SK-MEL-5 (cell line): ENCODE measurements at regions not wholly inside any gene's neighbourhood (a gene's known extent, or its start where the extent isn't known, plus 50 kb on each side); places are given as distances from the start of the nearest gene placed in this dataset.
"Not testable (repeated sequence)": the region's sequence is repeated elsewhere in the genome, so short reads cannot be mapped to it uniquely, and the experiment has no call there.

Experiments
- DNase-seq: peaks from one replicate; pipeline ENCODE4 v3.0.0-alpha.2; 2016; ENCODE audit warnings: low read depth, low spot score
- in situ Hi-C: cut with HindIII; loops from 2 replicates; pipeline ENCODE4 v1.10.0; 2016; ENCODE audit warnings: low sequenced_read_pairs, high pct_unique_total_duplicates, low pct_unique_long_range_greater_than_20kb

DNA sequence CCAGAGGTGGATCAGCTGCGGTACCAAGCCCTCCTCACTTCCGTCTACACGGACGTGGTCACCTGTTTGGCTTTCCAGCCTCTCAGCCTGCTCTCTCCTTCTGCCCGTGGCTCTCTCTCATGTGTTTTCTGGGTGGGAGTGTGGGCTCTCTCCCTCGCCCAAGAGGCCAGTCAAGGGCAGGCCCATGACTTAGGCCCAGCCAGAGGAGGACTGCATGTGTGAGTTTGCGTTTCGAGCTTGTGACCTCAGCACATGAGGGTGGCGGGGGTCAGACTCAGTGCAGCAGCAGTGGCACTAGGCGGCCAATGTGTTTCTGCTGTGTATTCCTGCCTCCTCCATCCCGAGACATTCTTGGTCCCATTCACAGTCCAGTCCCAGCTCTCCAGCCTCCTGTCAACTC, 82.5 kb upstream of the SMIM23 start:
- in situ Hi-C loops: no loop called here
- DNase-seq: no peak

DNA sequence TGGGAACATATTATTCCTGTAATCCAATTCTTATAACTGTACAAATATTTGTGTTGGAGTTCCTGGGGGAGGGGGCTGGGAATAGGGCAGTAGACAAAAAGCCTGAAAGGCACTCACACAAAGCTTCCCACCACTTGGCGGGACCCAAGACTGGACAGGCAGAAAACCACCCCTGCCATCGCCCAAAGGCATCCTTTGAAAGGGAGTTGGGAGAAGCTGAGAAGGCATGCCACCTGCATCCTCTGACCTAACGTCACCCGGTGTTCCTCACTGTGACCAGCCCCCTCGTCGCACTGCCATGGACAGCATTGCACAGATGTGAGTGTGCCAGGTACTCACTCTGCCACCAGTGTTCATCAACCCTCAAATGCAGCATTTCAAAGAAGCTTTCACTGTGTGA, 80.6 kb upstream of the SMIM23 start:
- in situ Hi-C loops: no loop called here
- DNase-seq: no peak

DNA sequence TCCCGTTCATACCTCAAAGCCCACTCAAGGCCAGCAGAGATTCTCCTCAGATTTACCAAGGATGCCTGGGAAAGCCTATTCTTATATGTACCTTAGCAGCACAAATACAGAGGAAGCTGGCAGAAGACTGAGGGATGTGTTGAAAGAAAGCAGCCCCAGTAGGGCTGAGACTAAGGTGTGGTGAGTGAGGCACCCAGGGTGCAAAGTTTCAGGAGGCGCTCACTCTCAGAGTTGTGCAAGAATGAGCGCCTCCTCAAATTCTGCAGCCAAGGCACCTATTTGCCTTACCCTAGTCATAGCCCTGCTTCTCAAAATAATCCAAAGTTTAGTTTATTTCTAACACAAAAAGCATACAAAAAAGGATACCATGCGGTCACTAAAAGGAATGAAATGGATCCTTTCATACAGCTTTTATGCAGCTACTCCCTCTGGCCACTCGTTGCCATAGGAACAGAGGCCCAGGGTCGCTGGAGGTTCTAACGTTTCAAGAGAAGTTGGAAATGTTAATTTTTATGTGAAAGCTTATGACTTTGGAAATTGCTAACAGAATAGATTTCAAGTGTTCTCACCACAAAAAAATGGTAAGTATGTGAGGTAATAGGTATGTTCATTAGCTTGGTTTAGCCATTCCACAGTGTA, 79.7 kb upstream of the SMIM23 start:
- in situ Hi-C loops: no loop called here
- DNase-seq: no peak

DNA sequence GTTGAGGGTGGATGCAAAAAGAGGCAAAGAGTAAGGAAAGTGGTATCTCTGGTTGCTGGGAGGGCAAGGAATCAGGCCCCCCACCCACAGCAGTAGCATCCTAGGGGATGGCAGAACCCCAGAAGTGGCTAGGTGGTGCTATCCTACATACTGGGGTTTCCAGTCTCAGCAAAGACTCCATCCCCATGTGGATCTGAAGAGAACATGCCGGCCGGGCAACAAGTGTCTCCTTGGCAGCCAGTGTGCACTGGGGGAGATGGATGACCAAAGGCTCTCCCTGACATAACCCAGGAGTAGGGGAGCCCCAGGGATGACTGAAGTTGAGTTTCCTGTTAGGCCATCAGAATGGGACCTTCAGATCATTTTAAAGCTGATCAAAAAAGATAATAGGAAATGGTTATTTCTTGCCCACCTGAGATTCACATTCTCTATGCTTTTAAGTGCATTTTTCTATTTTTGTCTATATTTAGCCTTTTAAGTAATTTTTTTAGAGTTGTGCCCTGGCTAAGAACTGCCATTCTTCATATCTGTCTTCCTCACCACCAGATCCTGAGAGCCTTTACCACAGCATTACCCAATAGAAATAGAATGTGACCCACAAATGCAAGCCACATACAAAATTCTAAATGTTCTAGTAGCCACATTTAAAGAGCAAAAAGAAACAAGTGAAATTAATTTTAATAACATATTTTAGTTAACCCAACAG, 78.7 kb upstream of the SMIM23 start:
- no peak for DNase-seq
- in situ Hi-C loops: no loop called here

DNA sequence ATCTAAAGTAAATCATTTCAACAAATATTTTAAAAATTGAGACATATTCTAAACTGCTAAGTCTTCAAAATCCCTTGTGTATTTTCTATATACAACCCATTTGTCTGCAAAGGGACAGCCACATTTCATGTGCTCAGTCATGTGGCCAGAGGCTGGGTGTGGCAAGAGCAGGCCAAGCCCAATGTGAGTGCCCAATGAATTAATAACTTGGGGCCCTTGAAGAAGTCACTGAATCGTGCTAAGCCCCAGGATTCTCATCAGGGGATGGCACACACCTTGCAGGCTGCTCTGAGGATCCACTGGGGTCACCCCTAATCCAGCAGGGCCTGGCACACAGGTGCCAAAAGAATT, 78.2 kb upstream of the SMIM23 start:
- peak; percentile 3 for DNase-seq
- in situ Hi-C loops: no loop called here

DNA sequence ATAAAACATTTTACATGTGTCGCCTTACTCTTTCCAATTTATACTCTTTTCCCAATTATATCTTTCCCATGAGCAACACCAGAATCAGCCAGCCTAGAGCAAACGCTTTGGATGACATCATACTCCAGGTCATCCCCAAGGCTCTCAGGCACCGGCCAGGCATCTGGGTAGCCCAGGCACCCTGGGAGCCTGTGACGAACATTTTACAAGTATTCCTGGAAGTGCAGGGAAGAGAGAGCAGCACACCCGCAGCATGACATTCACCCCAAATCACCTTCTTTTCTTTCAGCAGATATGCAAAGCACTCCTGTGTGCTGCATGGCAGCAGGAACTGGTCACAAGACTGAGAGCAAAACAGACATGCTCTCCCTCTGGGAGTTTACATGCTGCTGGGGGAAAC, 75.7 kb upstream of the SMIM23 start:
- no peak for DNase-seq

DNA sequence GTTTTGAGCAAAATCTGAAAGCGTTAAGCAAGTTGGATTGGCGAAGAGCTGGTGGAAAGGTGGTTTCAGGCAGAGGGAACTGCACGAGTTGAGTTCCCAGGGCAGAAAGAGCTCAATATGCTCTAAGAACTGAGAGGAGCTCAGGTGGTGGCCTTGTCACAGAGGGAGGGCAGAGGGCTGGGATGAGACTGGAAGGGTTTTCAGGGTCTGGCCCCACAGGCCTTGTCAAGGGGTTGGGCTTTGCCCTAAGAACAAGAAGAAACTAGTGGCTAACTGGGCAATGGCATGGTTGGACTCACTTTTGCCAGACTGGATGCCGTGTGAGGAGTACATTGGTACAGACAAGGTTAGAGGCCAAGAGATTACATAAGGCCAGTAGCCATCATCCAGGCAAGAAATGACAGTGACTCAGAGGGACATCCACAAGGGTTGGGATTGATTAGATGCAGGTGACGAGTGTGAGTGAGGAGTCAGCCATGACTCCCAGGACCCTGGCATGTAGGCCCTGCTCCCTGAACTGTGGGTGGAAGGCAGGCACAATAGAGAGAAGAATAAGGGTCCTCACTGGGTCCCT, 75.1 kb upstream of the SMIM23 start:
- DNase-seq: no peak
- in situ Hi-C loops: no loop called here

More for the DNA sequence above, 75.7 kb upstream of the SMIM23 start:
- in situ Hi-C loops: no loop called here

DNA sequence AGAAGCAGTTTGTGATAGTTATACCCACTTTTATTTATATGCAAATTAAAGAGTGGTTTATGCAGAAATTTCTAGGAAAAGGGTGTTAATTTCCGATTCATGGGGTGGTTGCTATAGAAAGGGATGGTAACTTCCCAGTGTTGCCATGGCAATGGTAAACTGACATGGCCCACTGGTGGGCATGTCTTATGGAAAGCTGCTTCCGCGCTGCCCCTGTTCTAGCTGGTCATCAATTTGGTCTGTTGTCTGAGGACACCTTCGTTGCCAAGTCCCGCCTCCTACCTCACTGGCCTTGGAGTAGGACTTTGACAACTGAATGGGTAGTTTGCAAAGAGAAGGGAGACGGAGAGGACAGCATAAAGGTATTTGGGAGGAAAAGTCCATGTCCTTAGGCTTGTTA, 74.0 kb upstream of the SMIM23 start:
- no peak for DNase-seq
- in situ Hi-C loops: no loop called here

DNA sequence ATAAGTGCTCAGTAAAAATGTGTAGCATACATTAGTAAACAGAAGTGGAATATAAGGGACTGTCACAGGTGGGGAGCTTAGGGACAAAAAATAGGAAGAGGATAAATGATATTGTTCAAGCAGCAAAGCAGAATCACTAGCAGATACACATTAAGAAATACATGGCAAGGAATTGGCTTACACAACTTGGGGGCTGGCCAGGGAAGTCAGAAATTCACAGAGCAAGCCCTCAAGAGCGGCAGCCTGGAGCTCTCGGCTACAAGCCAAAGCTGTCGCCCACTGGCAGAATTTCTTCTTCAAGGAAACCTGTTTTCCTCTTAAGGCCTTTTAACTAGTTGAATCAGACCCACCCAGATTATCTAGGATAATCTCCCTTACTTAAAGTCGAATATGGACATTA, 73.0 kb upstream of the SMIM23 start:
- DNase-seq: no peak

DNA sequence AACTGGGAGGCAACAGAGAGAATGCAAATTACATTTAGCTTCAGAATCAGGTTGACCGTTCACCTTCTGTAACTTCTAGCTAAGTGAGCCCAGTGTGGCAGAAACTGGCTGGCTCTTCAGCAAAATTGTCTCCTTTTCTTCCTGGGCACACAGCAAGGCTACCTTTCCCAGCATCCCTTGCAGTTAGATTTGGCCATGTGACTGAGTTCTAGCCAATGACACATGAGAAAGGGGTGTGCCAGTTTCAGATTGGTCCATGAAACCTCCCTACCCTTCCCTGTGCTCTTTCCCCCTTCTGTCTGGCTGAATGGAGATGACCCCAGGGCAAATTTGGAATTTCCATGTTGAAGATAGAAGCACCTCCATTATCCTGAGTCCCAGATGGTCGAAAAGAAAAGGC, 72.5 kb upstream of the SMIM23 start:
- in situ Hi-C loops: no loop called here
- no peak for DNase-seq

More for the DNA sequence above, 73.0 kb upstream of the SMIM23 start:
- in situ Hi-C loops: no loop called here

DNA sequence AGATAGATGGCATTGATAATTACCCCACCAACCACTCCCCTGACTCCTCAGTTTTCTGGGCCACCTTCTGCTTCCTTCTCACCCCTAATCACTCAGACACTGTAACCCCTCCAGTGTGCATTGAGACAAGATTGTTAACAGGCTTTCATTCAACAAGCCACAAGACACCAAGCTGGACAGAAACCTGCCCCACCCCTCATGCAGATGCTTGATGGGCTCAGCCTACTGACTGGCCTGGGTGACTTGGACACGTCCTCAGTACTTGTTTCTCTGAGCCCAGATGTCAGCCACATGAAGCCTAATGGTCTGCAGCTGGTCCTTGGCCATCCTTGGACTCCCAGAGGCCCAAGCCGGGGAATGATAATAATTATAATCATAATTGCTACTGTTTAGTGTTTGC, 71.4 kb upstream of the SMIM23 start:
- in situ Hi-C loops: no loop called here
- DNase-seq: no peak

DNA sequence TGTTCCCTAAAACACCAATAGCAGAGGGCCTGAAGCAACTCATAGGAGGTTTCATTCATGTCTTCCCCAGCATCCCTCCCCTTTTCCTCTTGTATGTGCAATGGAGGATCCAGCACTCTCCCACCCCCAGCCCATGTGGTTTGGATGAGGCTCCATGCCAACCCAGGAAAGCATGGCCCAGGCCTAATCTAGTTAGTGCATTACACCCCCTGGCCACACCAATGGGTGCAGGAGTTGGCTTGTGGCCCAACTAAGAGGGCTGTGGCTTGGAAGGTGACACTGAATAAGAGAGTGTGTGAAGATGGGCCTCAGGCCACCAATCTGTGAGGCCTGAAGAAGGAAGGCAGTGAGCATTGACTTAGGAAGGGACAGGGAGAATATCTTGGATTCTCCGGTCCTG, 70.8 kb upstream of the SMIM23 start:
- DNase-seq: no peak
- in situ Hi-C loops: no loop called here

DNA sequence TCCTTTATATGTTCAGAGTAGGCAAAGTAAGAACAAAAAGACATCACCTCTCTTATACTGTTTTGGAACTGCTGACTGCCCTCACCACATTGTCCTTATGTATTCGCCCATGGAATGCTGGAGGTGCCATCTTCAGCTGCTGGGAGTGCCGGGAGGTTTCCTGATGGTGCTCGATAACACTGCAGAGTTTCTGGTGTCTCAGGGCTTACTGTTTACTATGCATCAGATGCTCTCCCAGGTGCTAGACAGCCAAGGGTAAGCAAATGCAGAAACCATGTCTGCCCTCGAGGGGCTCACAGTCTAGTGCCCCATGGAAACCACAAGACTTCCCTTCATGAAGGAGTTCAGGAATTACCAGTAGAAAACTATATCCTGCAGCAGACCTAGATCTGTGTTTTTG, 70.1 kb upstream of the SMIM23 start:
- DNase-seq: no peak
- in situ Hi-C loops: no loop called here

DNA sequence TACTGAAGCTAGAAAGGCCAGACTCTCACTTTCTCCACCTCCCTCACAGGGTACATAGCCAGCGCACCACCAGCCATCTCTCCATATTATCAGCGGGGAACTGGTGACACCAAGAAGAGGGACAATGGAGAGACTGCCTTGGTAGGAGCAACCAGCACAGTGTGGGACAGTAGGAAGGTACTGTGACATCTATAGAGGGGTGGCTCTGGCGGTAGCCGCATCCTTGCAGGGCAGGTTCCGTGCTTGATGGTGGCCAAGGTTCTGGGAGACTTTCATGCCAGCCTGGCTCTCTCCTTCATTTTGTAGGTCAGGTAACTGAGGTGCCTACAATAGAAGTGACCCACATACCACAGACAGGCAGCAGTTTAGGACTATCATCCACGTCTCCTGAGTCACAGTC, 65.5 kb upstream of the SMIM23 start:
- in situ Hi-C loops: no loop called here
- DNase-seq: no peak

DNA sequence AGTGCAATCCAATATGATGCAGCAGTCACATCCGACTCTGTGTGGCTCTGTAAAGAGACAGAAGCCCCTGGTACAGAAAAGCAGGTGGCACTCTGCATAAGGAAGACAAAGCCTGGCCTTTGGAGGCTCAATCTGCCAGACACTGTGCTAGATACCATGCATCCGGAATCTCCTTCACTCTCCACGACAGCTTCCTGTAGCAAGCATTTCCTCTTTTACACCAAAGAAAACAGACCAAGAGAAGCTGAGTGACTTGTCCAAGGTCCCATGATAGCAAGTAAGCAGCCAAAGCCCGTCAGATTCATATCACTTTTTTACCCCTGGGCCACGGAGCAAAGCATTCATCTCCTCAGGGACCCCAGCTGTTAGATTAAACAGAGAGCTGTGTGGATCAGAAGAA, 64.2 kb upstream of the SMIM23 start:
- peak; percentile 14 for DNase-seq
- in situ Hi-C loops: no loop called here

DNA sequence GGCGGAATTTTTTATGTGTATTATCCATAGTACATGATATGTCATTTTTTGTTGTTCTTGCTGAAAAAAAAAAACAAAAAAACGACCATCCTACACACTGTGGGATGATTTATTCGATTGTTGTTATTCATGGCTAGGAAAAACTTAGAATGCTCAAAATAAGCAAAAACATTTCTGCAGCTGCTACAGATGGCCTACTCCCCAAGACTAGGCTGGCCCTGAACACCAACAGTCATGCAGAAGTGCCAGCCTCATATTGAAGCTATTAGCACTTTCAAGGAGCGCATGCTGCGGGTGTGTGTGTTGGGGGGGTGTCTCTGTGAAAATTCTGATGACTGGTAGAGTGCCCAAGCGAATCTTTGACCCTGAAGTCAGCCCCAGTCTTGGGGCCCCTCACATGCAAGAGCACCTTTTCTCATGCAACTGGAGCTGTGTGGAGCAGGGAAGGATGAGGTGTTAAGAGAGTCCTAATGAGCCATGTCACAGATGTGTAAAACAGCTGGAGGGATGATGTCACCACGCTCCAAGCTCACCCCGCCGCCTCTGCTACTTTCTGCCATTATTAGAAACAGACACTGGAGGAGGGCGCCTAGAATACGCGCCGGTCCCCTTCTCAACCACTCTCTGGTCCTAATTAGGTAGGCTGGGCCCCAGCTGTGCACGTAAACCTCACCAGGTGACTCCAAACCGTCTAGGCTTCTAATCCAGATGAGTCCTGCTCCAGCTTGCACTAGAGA, 61.0 kb upstream of the SMIM23 start:
- in situ Hi-C loops: no loop called here
- DNase-seq: no peak

DNA sequence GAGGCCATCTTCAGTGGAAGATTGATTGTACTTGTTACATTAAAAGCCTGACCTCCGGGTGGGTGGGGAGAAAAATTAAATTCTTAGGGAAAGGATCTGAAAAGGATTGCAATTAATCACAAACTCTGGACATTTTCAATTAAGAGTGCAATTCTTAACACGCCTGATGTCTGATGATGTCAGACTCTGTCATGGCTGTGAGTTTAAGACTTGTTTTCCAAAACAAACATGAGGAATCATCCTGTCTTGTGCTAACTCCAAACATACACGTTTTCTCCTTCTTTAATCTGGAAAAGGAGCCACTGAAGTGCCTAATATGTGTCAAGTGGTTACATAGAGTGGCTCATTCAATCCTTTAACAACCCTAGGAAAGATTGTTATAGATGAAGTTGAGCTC, 60.4 kb upstream of the SMIM23 start:
- in situ Hi-C loops: no loop called here
- DNase-seq: no peak

DNA sequence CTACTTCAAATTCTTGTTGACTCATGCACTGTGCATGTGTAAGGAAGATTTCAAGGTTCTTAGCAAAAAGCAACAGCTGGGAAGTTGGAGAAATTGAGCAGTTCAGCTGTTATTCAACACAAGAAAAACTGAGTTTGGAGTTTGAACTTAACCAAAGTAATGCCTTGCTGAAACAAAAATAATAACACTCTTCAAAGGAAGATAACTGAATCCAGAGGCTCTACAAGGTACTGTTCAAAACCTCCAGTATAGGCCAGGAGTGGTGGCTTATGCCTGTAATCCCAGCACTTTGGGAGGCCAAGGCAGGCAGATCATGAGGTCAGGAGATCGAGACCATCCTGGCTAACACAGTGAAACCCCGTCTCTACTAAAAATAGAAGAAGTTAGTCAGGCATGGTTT, 58.8 kb upstream of the SMIM23 start:
- DNase-seq, in situ Hi-C loops: not testable (repeated sequence)

DNA sequence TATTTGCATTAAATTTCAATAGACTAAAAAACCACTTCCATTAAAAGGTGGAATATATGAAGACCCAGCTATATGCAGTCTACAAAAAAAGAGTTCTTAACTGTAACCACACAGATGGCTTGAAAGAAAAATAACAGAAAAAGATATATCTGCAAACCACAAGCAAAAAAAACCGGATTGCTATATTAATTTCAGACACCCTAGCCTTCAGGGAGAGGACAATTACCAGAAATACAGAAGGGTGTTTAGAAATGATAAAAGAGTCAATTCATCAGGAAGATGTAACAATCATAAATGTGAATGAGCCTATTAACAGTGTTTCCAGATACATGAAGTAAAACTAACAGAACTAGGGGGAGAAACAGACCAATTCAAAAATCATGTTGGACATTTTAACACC, 56.9 kb upstream of the SMIM23 start:
- in situ Hi-C loops: no loop called here
- no peak for DNase-seq
